GM12878 (cell line): ENCODE measurements at regions not wholly inside any gene's neighbourhood (a gene's known extent, or its start where the extent isn't known, plus 50 kb on each side); places are given as distances from the start of the nearest gene placed in this dataset.

ENCODE experiments used
- ATAC-seq: fragments of 200-7000 bp; cut with Tn5 transposase; 3 replicates; pipeline ENCODE4 v1.9.1; 2020; ENCODE audit warnings: mild to moderate bottlenecking, moderate library complexity
- BruUV-seq: library from RNA; stranded (reverse); fragments of 400-500 nt; replicated peaks from 2 replicates; lab custom pipeline; 2021; lab: Mats Ljungman, UMichigan
- CTCF ChIA-PET: fragments of 300-600 bp; sonication (Branson Sonifier 250); formaldehyde crosslinking; extraction: SDS; loops from one replicate; lab custom pipeline; 2021; ENCODE audit warnings: inconsistent platforms; lab: Yijun Ruan, JAX
- POLR2A ChIA-PET: fragments of 350-600 bp; formaldehyde crosslinking; extraction: SDS; loops from one replicate; lab custom pipeline; 2021; ENCODE audit warnings: inconsistent platforms; lab: Charles Lee
- RAD21 ChIA-PET: fragments of 300-600 bp; sonication (Branson Sonifier 250); formaldehyde crosslinking; loops from one replicate; lab custom pipeline; 2023; ENCODE audit warnings: antibody characterized with exemption; ENCODE audit not compliant: unreplicated experiment; lab: Charles Lee
- SMC1A ChIA-PET: fragments of 300-600 bp; sonication (Branson Sonifier 250); formaldehyde crosslinking; loops from one replicate; lab custom pipeline; 2023; ENCODE audit not compliant: unreplicated experiment, uncharacterized antibody; lab: Charles Lee
- DNase-seq: peaks from one replicate; pipeline ENCODE4 v3.0.0-alpha.2; 2011; ENCODE audit warnings: low read depth, low spot score
- FAIRE-seq: peaks from 3 replicates; lab custom pipeline; 2011; peaks lifted over from hg19 to GRCh38; lab: Jason Lieb, UNC
- H2AFZ ChIP-seq: 2 replicates; pipeline ENCODE4 v1.6.0; 2011; ENCODE audit warnings: low read depth, low read length, control low read depth; ENCODE audit not compliant: control insufficient read depth
- H3K27ac ChIP-seq: 2 replicates; pipeline ENCODE4 v1.5.1; 2011; ENCODE audit warnings: control low read depth; ENCODE audit not compliant: control insufficient read depth, insufficient read depth
- H3K27me3 ChIP-seq, 2 experiments: replicated peaks in 1 of 2; 2 replicates each; pipeline versions ENCODE4 v1.6.0 to v1.6.1; 2011; ENCODE audit warnings: low read length in 1 of 2; ENCODE audit not compliant: control insufficient read depth in 2 of 2, insufficient read depth in 2 of 2
- H3K36me3 ChIP-seq, 2 experiments: 2 replicates each; pipeline ENCODE4 v1.5.1; 2011; ENCODE audit warnings: low read length in 1 of 2; ENCODE audit not compliant: control insufficient read depth in 2 of 2, insufficient read depth in 2 of 2
- H3K4me1 ChIP-seq: 2 replicates; pipeline ENCODE4 v1.6.1; 2011; ENCODE audit warnings: mild to moderate bottlenecking, low read length, moderate library complexity, mixed read lengths; ENCODE audit not compliant: control insufficient read depth, insufficient read depth
- H3K4me2 ChIP-seq: 2 replicates; pipeline ENCODE4 v1.6.0; 2011; ENCODE audit warnings: control low read depth; ENCODE audit not compliant: control insufficient read depth, insufficient read depth
- H3K4me3 ChIP-seq: fragments of 200-600 bp; sonication (generic); 2 replicates; pipeline ENCODE4 v1.5.1; 2016
- H3K79me2 ChIP-seq: 2 replicates; pipeline ENCODE4 v1.6.0; 2011; ENCODE audit warnings: low read length; ENCODE audit not compliant: control insufficient read depth, insufficient read depth
- H3K9ac ChIP-seq: 2 replicates; pipeline ENCODE4 v1.8.0; 2011; ENCODE audit warnings: low read length, control low read depth, mixed read lengths; ENCODE audit not compliant: control insufficient read depth, insufficient read depth
- H3K9me3 ChIP-seq: replicated peaks from 3 replicates; pipeline ENCODE4 v1.5.1; 2011; ENCODE audit warnings: mild to moderate bottlenecking, low read length; ENCODE audit not compliant: control insufficient read depth, insufficient read depth
- H4K20me1 ChIP-seq: 2 replicates; pipeline ENCODE4 v1.6.0; 2011; ENCODE audit not compliant: control insufficient read depth, insufficient read depth
- BMI1 ChIP-seq: fragments of 450-650 bp; IDR thresholded peaks from 2 replicates; pipeline ENCODE4 v1.6.1; 2016; ENCODE audit warnings: mild to moderate bottlenecking, moderate library complexity, borderline replicate concordance
- KDM1A ChIP-seq: fragments of 200-600 bp; sonication (generic); IDR thresholded peaks from 2 replicates; pipeline ENCODE4 v1.6.1; 2016; ENCODE audit warnings: borderline replicate concordance
- MTA3 ChIP-seq: IDR thresholded peaks from 2 replicates; pipeline ENCODE4 v1.6.1; 2012; ENCODE audit warnings: low read length, inconsistent platforms, borderline replicate concordance
- MYB ChIP-seq: fragments of 150-350 bp; IDR thresholded peaks from 2 replicates; pipeline ENCODE4 v1.6.1; 2014; ENCODE audit warnings: mild to moderate bottlenecking, low read depth, low read length, borderline replicate concordance
- RELA ChIP-seq: fragments of 450-650 bp; IDR thresholded peaks from 2 replicates; pipeline ENCODE4 v1.8.0; 2014; ENCODE audit warnings: borderline replicate concordance; ENCODE audit not compliant: partially characterized antibody
- TBL1XR1 ChIP-seq: IDR thresholded peaks from 2 replicates; pipeline ENCODE4 v1.6.1; 2012; ENCODE audit warnings: low read depth, low read length, improper control_type of control experiment
- YY1 ChIP-seq: IDR thresholded peaks from 2 replicates; pipeline ENCODE4 v1.6.1; 2011; ENCODE audit warnings: low read depth, mild to moderate bottlenecking, low read length
- WGBS: methylation state at CpG from one replicate; pipeline ENCODE4 v1.1.6; 2016; ENCODE audit warnings: low lambda C conversion rate; ENCODE audit not compliant: insufficient replicate concordance, insufficient coverage; ENCODE audit errors: missing lambda C conversion rate; 5-methylcytosine and 5-hydroxymethylcytosine counted together
- in situ Hi-C: fragments of 300-500 bp; cut with MboI; formaldehyde crosslinking; loops from 9 replicates; pipeline ENCODE4 v1.14.3; 2018; ENCODE audit warnings: mixed read lengths
- intact Hi-C: fragments of 100-400 bp; cut with micrococcal nuclease; formaldehyde crosslinking; loops from one replicate; pipeline ENCODE4 v1.14.2; 2022; ENCODE audit not compliant: unreplicated experiment
- TF ChIP-seq, protein P1 (sequence below): IDR thresholded peaks from 2 replicates; pipeline ENCODE4 v1.6.1; 2012; ENCODE audit warnings: low read depth, low read length, improper control_type of control experiment
- TF ChIP-seq, protein P2 (sequence below): fragments of 450-650 bp; IDR thresholded peaks from 2 replicates; pipeline ENCODE4 v1.6.1; 2017; ENCODE audit warnings: mild to moderate bottlenecking, moderate library complexity
- TF ChIP-seq, protein P3 (sequence below): fragments of 450-650 bp; conservative IDR thresholded peaks from 2 replicates; pipeline ENCODE4 v1.6.1; 2017; ENCODE audit warnings: mild to moderate bottlenecking, moderate library complexity
- TF ChIP-seq, protein P4 (sequence below): IDR thresholded peaks from 2 replicates; pipeline ENCODE4 v1.6.1; 2011; ENCODE audit warnings: borderline replicate concordance, low read depth, mild to moderate bottlenecking, moderate library complexity, low read length; ENCODE audit not compliant: insufficient read depth, poor library complexity, severe bottlenecking
- TF ChIP-seq, protein P5 (sequence below): fragments of 450-650 bp; IDR thresholded peaks from 2 replicates; pipeline ENCODE4 v1.6.1; 2018; ENCODE audit warnings: mild to moderate bottlenecking, low read depth, moderate library complexity; ENCODE audit not compliant: partially characterized antibody

DNA sequence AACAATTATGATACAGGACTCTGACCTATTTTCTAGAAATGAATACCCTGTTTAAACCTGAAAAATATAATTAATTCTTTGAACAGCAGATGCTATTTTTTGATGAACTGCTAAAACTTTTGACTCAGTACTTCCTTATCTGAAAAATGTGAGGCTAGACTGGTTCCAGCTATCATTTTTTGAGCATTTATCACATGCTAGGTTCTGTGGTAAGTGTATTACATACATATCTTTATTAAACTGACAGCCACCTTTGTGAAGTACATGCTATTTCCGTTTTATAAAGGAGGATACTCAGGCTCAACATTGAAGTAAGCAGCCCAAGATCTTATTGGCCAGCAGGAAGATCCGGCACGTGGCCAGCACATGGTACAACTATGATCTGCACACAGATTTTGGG lies 459.8 kb upstream of the SEL1L start:
- Histone ChIP-seq H2AFZ (no peak overlapping the region), H3K4me1 (no peaks in the 10 kb centered on the region), H3K79me2 (no peaks in the 10 kb centered on the region), H3K4me2 (no peak overlapping the region), H3K27ac (no peak overlapping the region), H3K27me3 (no peaks in the 10 kb centered on the region), H3K9me3 (no peaks in the 10 kb centered on the region), H3K4me3 (no peak overlapping the region), H3K9ac (no peak overlapping the region), H4K20me1 (no peaks in the 10 kb centered on the region), H3K36me3 (no peaks in the 10 kb centered on the region)
- SMC1A ChIA-PET: interaction anchor here (0.6 to 2.7 kb wide), 4 partner anchors 54 to 969 kb away, joined by 3 to 8 read pairs (median 3); no protein-coding TSS in a partner anchor
- DNase-seq: no peak
- no peak for ATAC-seq
- WGBS: 26% methylated on average over 3 of the region's 3 CpGs
- CTCF ChIA-PET: interaction anchor here (0.5 to 4.6 kb wide), 8 partner anchors 9 to 1078 kb away, joined by 3 to 24 read pairs (median 7); no protein-coding TSS in a partner anchor
- no peak for FAIRE-seq
- in situ Hi-C loops: loop anchor here (25.0 kb wide), 2 partner anchors 1069 to 1469 kb away; no protein-coding TSS in a partner anchor
- POLR2A ChIA-PET: no interaction called here
- intact Hi-C loops: loop anchor here (2.0 to 10.0 kb wide), 7 partner anchors 239 to 1469 kb away; no protein-coding TSS in a partner anchor
- BruUV-seq: no TSS peak
- RAD21 ChIA-PET: interaction anchor here (4.4 kb wide), 1 partner anchor 59 kb away, joined by 18 read pairs; no protein-coding TSS in a partner anchor
- TF ChIP-seq RELA (no peak), MTA3 (no peak), BMI1 (no peak), TBL1XR1 (no peak), MYB (no peak), YY1 (no peak), KDM1A (no peak)
- TF ChIP-seq, protein P1, sequence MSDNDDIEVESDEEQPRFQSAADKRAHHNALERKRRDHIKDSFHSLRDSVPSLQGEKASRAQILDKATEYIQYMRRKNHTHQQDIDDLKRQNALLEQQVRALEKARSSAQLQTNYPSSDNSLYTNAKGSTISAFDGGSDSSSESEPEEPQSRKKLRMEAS: no peak
- TF ChIP-seq, protein P2, sequence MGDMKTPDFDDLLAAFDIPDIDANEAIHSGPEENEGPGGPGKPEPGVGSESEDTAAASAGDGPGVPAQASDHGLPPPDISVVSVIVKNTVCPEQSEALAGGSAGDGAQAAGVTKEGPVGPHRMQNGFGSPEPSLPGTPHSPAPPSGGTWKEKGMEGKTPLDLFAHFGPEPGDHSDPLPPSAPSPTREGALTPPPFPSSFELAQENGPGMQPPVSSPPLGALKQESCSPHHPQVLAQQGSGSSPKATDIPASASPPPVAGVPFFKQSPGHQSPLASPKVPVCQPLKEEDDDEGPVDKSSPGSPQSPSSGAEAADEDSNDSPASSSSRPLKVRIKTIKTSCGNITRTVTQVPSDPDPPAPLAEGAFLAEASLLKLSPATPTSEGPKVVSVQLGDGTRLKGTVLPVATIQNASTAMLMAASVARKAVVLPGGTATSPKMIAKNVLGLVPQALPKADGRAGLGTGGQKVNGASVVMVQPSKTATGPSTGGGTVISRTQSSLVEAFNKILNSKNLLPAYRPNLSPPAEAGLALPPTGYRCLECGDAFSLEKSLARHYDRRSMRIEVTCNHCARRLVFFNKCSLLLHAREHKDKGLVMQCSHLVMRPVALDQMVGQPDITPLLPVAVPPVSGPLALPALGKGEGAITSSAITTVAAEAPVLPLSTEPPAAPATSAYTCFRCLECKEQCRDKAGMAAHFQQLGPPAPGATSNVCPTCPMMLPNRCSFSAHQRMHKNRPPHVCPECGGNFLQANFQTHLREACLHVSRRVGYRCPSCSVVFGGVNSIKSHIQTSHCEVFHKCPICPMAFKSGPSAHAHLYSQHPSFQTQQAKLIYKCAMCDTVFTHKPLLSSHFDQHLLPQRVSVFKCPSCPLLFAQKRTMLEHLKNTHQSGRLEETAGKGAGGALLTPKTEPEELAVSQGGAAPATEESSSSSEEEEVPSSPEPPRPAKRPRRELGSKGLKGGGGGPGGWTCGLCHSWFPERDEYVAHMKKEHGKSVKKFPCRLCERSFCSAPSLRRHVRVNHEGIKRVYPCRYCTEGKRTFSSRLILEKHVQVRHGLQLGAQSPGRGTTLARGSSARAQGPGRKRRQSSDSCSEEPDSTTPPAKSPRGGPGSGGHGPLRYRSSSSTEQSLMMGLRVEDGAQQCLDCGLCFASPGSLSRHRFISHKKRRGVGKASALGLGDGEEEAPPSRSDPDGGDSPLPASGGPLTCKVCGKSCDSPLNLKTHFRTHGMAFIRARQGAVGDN: no peak
- TF ChIP-seq, protein P3, sequence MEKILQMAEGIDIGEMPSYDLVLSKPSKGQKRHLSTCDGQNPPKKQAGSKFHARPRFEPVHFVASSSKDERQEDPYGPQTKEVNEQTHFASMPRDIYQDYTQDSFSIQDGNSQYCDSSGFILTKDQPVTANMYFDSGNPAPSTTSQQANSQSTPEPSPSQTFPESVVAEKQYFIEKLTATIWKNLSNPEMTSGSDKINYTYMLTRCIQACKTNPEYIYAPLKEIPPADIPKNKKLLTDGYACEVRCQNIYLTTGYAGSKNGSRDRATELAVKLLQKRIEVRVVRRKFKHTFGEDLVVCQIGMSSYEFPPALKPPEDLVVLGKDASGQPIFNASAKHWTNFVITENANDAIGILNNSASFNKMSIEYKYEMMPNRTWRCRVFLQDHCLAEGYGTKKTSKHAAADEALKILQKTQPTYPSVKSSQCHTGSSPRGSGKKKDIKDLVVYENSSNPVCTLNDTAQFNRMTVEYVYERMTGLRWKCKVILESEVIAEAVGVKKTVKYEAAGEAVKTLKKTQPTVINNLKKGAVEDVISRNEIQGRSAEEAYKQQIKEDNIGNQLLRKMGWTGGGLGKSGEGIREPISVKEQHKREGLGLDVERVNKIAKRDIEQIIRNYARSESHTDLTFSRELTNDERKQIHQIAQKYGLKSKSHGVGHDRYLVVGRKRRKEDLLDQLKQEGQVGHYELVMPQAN: no peak
- TF ChIP-seq, protein P4, sequence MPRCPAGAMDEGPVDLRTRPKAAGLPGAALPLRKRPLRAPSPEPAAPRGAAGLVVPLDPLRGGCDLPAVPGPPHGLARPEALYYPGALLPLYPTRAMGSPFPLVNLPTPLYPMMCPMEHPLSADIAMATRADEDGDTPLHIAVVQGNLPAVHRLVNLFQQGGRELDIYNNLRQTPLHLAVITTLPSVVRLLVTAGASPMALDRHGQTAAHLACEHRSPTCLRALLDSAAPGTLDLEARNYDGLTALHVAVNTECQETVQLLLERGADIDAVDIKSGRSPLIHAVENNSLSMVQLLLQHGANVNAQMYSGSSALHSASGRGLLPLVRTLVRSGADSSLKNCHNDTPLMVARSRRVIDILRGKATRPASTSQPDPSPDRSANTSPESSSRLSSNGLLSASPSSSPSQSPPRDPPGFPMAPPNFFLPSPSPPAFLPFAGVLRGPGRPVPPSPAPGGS: no peak
- TF ChIP-seq, protein P5, sequence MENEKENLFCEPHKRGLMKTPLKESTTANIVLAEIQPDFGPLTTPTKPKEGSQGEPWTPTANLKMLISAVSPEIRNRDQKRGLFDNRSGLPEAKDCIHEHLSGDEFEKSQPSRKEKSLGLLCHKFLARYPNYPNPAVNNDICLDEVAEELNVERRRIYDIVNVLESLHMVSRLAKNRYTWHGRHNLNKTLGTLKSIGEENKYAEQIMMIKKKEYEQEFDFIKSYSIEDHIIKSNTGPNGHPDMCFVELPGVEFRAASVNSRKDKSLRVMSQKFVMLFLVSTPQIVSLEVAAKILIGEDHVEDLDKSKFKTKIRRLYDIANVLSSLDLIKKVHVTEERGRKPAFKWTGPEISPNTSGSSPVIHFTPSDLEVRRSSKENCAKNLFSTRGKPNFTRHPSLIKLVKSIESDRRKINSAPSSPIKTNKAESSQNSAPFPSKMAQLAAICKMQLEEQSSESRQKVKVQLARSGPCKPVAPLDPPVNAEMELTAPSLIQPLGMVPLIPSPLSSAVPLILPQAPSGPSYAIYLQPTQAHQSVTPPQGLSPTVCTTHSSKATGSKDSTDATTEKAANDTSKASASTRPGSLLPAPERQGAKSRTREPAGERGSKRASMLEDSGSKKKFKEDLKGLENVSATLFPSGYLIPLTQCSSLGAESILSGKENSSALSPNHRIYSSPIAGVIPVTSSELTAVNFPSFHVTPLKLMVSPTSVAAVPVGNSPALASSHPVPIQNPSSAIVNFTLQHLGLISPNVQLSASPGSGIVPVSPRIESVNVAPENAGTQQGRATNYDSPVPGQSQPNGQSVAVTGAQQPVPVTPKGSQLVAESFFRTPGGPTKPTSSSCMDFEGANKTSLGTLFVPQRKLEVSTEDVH: no peak
